ENCODE measurements at regions not wholly inside any gene's neighbourhood (a gene's known extent, or its start where the extent isn't known, plus 50 kb on each side); places are given as distances from the start of the nearest gene placed in this dataset.

DNA sequence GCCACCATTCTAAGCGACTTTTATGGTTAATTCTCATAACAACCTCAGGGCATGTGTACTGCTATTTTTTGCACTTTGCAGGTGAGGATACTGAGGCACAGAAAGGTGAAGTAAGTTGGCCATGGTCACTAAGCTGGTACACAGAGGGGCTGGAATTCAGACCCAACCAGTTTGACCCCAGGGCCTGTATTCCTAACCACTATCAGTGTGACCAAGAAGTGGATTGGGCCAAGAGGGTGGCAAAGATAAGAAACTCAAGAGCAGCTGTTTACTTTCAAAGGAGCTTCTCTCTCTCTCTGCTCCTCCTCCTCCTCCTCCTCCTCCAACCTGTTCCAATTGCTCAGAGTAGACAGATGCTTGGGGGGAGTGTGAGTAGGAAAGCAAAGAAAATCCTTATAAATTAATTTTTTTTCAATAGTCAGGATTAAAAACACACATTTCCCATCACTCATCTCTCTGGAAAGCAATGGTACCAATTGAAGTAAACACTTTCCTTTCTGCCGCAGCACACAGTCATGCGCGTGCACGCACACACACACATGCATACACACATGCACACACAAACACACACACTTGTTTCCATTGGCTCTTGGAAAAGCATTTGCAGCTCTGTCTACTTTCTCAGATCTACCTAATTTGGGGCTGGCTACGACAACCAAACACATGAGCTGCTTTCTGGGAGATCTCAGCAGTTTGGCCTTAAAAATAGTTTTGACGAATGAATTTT is 736.7 kb upstream of the WWC1 start:
- no peaks in the 10 kb centered on the region for H3K4me1 ChIP-seq (ENCODE audit: control insufficient read depth, extremely low read depth, insufficient read depth, low read length)
- H3K27ac ChIP-seq (ENCODE audit: control insufficient read depth, insufficient read depth, low read length) = no peak overlapping the region
- H2AFZ ChIP-seq (ENCODE audit: control insufficient read depth, low read length) = no peak overlapping the region
- H3K79me2 ChIP-seq (ENCODE audit: control insufficient read depth, insufficient read depth, low read length) = no peaks in the 10 kb centered on the region
- no peak overlapping the region for H3K9ac ChIP-seq (ENCODE audit: control insufficient read depth, extremely low read depth, insufficient read depth, low read length)
- no peaks in the 10 kb centered on the region for H4K20me1 ChIP-seq (ENCODE audit: control insufficient read depth, extremely low read depth, insufficient read depth, low read length)
- H3K9me1 ChIP-seq (ENCODE audit: control insufficient read depth, extremely low read depth, insufficient read depth, low read length) = no peaks in the 10 kb centered on the region
- no peaks in the 10 kb centered on the region for H3K36me3 ChIP-seq (ENCODE audit: control insufficient read depth in 2 of 2, extremely low read depth in 1 of 2, insufficient read depth in 2 of 2, low read length in 2 of 2)
- TF ChIP-seq, protein P1, sequence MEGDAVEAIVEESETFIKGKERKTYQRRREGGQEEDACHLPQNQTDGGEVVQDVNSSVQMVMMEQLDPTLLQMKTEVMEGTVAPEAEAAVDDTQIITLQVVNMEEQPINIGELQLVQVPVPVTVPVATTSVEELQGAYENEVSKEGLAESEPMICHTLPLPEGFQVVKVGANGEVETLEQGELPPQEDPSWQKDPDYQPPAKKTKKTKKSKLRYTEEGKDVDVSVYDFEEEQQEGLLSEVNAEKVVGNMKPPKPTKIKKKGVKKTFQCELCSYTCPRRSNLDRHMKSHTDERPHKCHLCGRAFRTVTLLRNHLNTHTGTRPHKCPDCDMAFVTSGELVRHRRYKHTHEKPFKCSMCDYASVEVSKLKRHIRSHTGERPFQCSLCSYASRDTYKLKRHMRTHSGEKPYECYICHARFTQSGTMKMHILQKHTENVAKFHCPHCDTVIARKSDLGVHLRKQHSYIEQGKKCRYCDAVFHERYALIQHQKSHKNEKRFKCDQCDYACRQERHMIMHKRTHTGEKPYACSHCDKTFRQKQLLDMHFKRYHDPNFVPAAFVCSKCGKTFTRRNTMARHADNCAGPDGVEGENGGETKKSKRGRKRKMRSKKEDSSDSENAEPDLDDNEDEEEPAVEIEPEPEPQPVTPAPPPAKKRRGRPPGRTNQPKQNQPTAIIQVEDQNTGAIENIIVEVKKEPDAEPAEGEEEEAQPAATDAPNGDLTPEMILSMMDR (optimal IDR thresholded peaks at IDR 0.05 in 1 of 3, IDR thresholded peaks at IDR 0.05 in 1 of 3, conservative IDR thresholded peaks at IDR 0.05 in 1 of 3; ENCODE audit: extremely low read depth in 1 of 3, insufficient read depth in 2 of 3, low read length in 3 of 3) = no peak
- no peak for TF ChIP-seq EZH2 (IDR thresholded peaks at IDR 0.05; ENCODE audit: low read length)
- no peak overlapping the region for H3K4me3 ChIP-seq (ENCODE audit: control insufficient read depth in 2 of 3, extremely low read depth in 1 of 3, insufficient read depth in 2 of 3, low read depth in 1 of 3, low read length in 3 of 3)
- H3K9me3 ChIP-seq (ENCODE audit: control insufficient read depth, low read depth, low read length) = no peaks in the 10 kb centered on the region
- no peak overlapping the region for H3K4me2 ChIP-seq (ENCODE audit: control insufficient read depth, extremely low read depth, insufficient read depth, low read depth, low read length)
- DNase-seq (ENCODE audit: low read depth, low spot score) (no peak), FAIRE-seq (no peak)
- no peaks in the 10 kb centered on the region for H3K27me3 ChIP-seq (ENCODE audit: control insufficient read depth, extremely low read depth, insufficient read depth, low read length)
- dilution Hi-C loops (cut with MboI; ENCODE audit: extremely low pct_ligation_motif_present, low sequenced_read_pairs) = no loop called here

DNA sequence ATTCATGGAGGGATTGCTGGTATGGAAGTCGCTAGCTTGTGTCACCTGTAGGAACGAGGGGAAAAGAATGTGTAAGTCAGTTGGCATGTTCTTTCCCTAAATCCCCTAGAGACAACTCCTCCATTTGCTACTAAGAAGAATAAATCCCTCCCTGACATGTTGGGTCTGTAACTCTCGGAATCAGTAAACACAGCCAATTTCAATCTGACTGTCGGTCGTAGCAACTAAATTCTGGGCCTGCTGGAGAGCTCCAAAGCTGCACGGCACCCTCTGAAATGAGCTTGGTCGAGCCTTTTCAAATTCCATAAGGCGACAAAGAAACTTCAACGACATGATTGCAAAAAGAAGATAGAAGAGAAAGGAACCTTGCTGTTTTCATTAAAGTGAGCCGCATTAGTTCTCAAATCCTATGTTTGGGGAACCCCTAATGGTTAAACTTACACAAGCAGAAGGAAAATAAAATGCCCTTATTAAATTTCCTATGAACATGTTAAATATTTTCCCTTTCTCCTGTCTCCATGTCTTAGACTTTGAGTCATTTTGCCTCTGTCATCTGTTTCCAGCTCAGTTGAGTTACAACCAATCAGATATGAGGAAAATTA is 735.8 kb upstream of the WWC1 start:
- Histone ChIP-seq H3K36me3 (ENCODE audit: control insufficient read depth in 2 of 2, extremely low read depth in 1 of 2, insufficient read depth in 2 of 2, low read length in 2 of 2) (no peaks in the 10 kb centered on the region), H3K4me2 (ENCODE audit: control insufficient read depth, extremely low read depth, insufficient read depth, low read depth, low read length) (no peak overlapping the region), H3K9me1 (ENCODE audit: control insufficient read depth, extremely low read depth, insufficient read depth, low read length) (no peaks in the 10 kb centered on the region), H3K27me3 (ENCODE audit: control insufficient read depth, extremely low read depth, insufficient read depth, low read length) (peaks cover 1% of the 10 kb centered on the region), H3K9ac (ENCODE audit: control insufficient read depth, extremely low read depth, insufficient read depth, low read length) (no peak overlapping the region), H2AFZ (ENCODE audit: control insufficient read depth, low read length) (no peak overlapping the region), H4K20me1 (ENCODE audit: control insufficient read depth, extremely low read depth, insufficient read depth, low read length) (no peaks in the 10 kb centered on the region), H3K27ac (ENCODE audit: control insufficient read depth, insufficient read depth, low read length) (no peak overlapping the region), H3K4me1 (ENCODE audit: control insufficient read depth, extremely low read depth, insufficient read depth, low read length) (no peaks in the 10 kb centered on the region), H3K4me3 (ENCODE audit: control insufficient read depth in 2 of 3, extremely low read depth in 1 of 3, insufficient read depth in 2 of 3, low read depth in 1 of 3, low read length in 3 of 3) (no peak overlapping the region), H3K9me3 (ENCODE audit: control insufficient read depth, low read depth, low read length) (no peaks in the 10 kb centered on the region), H3K79me2 (ENCODE audit: control insufficient read depth, insufficient read depth, low read length) (no peaks in the 10 kb centered on the region)
- dilution Hi-C loops (cut with MboI; ENCODE audit: extremely low pct_ligation_motif_present, low sequenced_read_pairs) = no loop called here
- FAIRE-seq (no peak), DNase-seq (ENCODE audit: low read depth, low spot score) (no peak)
- TF ChIP-seq, protein P1 (optimal IDR thresholded peaks at IDR 0.05 in 1 of 3, IDR thresholded peaks at IDR 0.05 in 1 of 3, conservative IDR thresholded peaks at IDR 0.05 in 1 of 3; ENCODE audit: extremely low read depth in 1 of 3, insufficient read depth in 2 of 3, low read length in 3 of 3) = no peak
- no peak for TF ChIP-seq EZH2 (IDR thresholded peaks at IDR 0.05; ENCODE audit: low read length)

Measured in keratinocyte (primary cell).